Ascending aorta (tissue), 2 donors: ENCODE measurements at regions not wholly inside any gene's neighbourhood (a gene's known extent, or its start where the extent isn't known, plus 50 kb on each side); places are given as distances from the start of the nearest gene placed in this dataset.

Experiments used
- DNase-seq, 2 donors: peaks; one replicate each; pipeline ENCODE4 v3.0.0-alpha.2; 2019; ENCODE audit warnings: low spot score in 2 of 2
- H3K27ac ChIP-seq, 2 donors: fragments of 200-600 bp; sonication (generic); one replicate each; pipeline ENCODE4 v1.5.1; 2016 to 2017; ENCODE audit warnings: mild to moderate bottlenecking in 1 of 2
- H3K27me3 ChIP-seq: fragments of 200-600 bp; sonication (generic); one replicate; pipeline ENCODE4 v1.5.1; 2017
- H3K36me3 ChIP-seq, 2 donors: fragments of 200-600 bp; sonication (generic); one replicate each; pipeline ENCODE4 v1.5.1; 2016
- H3K4me1 ChIP-seq, 2 donors: fragments of 200-600 bp; sonication (generic); one replicate each; pipeline ENCODE4 v1.5.1; 2016 to 2017; ENCODE audit warnings: mild to moderate bottlenecking in 1 of 2
- H3K4me3 ChIP-seq, 2 donors: fragments of 200-600 bp; sonication (generic); one replicate each; pipeline ENCODE4 v1.5.1; 2016 to 2017; ENCODE audit warnings: mild to moderate bottlenecking in 1 of 2
- H3K9me3 ChIP-seq, 2 donors: fragments of 200-600 bp; sonication (generic); one replicate each; pipeline ENCODE4 v1.5.1; 2016
- intact Hi-C: fragments of 100-400 bp; cut with DNase I; formaldehyde crosslinking; loops from one replicate; pipeline ENCODE4 v1.15.1; 2023
- TF ChIP-seq, protein P1 (sequence below), 3 experiments: fragments of 200-600 bp in 2 of 3; fragments of 450-650 bp in 1 of 3; sonication (generic) in 2 of 3; IDR thresholded peaks; one replicate each; pipeline ENCODE4 v1.5.1; 2016 to 2019; ENCODE audit warnings: antibody characterized with exemption in 3 of 3, mild to moderate bottlenecking in 1 of 3, moderate library complexity in 1 of 3

DNA sequence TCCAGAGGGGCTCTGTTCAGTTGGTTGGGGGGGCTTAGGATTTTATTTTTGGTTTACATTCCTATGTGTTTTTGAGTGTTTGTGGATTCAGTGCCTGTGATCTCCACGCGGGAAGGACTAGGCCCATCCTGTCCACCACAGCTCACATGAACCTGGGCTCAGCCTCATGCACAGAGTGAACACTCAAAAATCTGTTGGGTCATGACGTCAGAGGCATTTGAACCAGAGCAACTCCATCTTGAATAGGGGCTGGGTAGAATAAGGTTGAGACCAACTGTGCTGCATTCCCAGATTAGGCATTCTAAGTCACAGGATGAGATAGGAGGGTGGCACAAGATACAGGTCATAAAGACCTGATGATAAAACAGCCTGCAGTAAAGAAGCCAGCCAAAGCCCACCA, 133.3 kb downstream of the RAMP3 start:
- Histone ChIP-seq H3K4me1 (no peaks in the 10 kb centered on the region), H3K9me3 (no peaks in the 10 kb centered on the region), H3K27me3 (no peaks in the 10 kb centered on the region), H3K27ac (no peak overlapping the region), H3K4me3 (no peak overlapping the region), H3K36me3 (no peaks in the 10 kb centered on the region)
- TF ChIP-seq, protein P1, sequence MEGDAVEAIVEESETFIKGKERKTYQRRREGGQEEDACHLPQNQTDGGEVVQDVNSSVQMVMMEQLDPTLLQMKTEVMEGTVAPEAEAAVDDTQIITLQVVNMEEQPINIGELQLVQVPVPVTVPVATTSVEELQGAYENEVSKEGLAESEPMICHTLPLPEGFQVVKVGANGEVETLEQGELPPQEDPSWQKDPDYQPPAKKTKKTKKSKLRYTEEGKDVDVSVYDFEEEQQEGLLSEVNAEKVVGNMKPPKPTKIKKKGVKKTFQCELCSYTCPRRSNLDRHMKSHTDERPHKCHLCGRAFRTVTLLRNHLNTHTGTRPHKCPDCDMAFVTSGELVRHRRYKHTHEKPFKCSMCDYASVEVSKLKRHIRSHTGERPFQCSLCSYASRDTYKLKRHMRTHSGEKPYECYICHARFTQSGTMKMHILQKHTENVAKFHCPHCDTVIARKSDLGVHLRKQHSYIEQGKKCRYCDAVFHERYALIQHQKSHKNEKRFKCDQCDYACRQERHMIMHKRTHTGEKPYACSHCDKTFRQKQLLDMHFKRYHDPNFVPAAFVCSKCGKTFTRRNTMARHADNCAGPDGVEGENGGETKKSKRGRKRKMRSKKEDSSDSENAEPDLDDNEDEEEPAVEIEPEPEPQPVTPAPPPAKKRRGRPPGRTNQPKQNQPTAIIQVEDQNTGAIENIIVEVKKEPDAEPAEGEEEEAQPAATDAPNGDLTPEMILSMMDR (IDR thresholded peaks at IDR 0.05), result no peak
- DNase-seq, result no peak
- intact Hi-C loops, result no loop called here

DNA sequence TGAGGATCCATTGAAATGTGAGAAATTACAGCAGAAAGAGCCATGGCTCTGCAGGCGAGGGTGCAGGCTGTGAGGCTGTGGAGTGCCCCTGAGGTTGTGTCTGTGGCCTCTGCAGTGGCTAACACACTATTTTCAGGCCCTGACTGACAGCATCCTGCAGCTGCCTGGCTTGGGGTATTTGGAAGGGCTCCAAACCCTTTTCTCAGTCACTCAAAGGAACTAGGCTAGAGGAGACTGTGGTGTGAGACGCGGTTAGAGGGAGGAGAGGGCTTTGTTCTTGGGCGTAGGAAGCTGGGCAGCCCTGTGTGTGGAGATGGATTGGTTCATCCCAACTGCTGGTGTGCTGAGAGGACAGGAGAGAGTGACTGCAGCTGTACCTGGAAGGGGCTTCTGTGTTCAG, 134.9 kb downstream of the RAMP3 start:
- Histone ChIP-seq H3K27ac (no peak overlapping the region), H3K9me3 (no peaks in the 10 kb centered on the region), H3K36me3 (no peaks in the 10 kb centered on the region), H3K27me3 (no peaks in the 10 kb centered on the region), H3K4me1 (no peaks in the 10 kb centered on the region), H3K4me3 (no peak overlapping the region)
- TF ChIP-seq, protein P1 (IDR thresholded peaks at IDR 0.05), result no peak
- intact Hi-C loops, result no loop called here
- no peak for DNase-seq

DNA sequence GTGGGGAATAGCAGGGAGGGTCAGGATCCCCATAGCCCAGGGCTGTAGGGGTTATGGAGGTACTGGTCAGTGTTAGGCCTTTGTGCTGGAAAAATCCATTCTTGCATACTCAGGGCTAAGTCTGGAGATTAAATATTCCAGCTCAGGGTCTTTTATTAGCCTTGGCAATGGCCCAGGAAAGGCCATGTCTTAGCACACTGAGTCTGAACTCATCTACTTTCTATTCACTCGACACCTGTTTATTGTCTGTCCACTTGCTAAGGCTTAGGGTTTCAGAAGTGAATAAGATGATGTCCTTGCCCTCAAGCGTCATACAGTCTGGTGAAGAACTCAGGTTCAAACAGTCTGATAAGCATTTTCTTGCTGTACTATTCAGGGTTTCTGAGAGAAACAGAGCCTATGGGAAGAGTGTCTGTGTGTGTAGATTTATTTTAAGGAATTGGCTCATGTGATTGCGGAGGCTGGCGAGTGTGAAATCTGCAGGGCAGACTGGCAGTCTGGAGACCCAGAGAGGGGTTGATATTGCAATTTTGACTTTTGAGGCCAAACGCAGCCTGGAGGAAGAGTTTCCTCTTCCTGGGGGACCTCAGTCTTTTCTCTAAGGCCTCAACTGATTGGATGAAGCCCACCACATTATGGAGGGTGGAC, 135.8 kb downstream of the RAMP3 start:
- no peak for DNase-seq
- Histone ChIP-seq H3K27ac (no peak overlapping the region), H3K4me3 (no peak overlapping the region), H3K9me3 (no peaks in the 10 kb centered on the region), H3K27me3 (no peaks in the 10 kb centered on the region), H3K4me1 (no peaks in the 10 kb centered on the region), H3K36me3 (no peaks in the 10 kb centered on the region)
- intact Hi-C loops, result no loop called here
- TF ChIP-seq, protein P1 (IDR thresholded peaks at IDR 0.05), result no peak

DNA sequence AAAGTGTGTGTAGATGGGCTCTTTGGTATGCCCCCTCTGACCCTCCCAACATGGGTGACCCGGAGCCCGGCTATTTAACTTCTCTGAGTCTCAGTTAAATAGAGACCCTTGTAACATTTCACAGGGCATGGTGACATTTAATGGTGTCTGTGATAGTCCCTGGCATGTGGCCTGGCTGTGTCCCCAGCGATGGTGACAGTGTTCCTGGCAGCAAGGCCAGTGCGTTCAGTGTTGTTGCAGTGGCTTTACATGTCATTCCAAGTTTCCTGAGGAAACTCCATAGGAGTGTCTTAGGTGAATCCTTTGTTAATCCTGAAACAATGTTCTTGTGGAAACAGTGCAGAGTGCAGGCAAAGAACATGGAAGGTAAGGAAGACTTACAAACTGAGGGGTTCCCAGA, 137.0 kb downstream of the RAMP3 start:
- H3K27ac ChIP-seq, result no peak overlapping the region
- no peaks in the 10 kb centered on the region for H3K27me3 ChIP-seq
- TF ChIP-seq, protein P1 (IDR thresholded peaks at IDR 0.05), result no peak
- H3K4me3 ChIP-seq, result no peak overlapping the region
- no peaks in the 10 kb centered on the region for H3K36me3 ChIP-seq
- intact Hi-C loops, result no loop called here
- H3K9me3 ChIP-seq, result no peaks in the 10 kb centered on the region
- DNase-seq, result no peak
- H3K4me1 ChIP-seq, result no peaks in the 10 kb centered on the region

DNA sequence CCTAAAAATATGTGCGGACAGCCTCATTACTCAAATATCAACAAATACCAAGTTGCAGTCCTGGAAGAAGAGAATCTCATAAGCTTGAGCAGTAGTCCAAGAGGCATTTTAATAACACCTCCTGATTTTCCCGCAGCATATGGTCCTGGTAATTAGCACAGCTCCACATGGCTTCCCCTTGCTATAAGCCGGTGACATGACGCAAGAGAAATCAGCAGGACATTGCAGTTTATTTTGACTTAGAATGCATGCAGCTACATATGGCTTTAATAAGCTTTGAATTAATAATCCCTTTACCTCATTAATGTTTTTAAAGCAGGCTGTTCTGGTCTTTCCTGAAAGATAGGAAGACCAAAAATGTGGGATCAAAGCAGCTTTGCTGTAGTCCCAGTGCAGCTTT, 137.6 kb downstream of the RAMP3 start:
- no peak overlapping the region for H3K4me3 ChIP-seq
- no peaks in the 10 kb centered on the region for H3K4me1 ChIP-seq
- H3K9me3 ChIP-seq, result no peaks in the 10 kb centered on the region
- intact Hi-C loops, result no loop called here
- no peaks in the 10 kb centered on the region for H3K27me3 ChIP-seq
- no peak overlapping the region for H3K27ac ChIP-seq
- no peaks in the 10 kb centered on the region for H3K36me3 ChIP-seq
- no peak for DNase-seq
- TF ChIP-seq, protein P1 (IDR thresholded peaks at IDR 0.05), result no peak

DNA sequence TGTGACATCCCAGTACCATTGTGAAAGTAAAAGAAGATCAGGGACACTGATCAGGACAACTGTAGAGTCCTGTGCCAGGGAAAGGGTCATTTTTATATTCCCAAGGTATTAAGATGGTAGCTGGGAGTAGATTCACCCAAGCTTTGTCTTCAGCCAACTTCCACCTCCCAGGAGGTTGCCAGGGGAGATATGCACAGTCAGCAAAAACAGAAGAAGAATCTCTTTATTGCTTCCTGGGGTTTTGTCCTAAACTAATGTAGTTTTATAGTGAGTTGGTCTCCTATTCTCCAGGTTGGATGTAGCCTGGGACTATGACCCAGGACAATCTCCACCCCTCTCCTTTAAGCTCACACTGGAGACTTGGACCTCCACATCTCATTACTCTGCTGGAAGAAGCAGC, 139.2 kb downstream of the RAMP3 start:
- Histone ChIP-seq H3K9me3 (peaks cover 0 to 3% of the 10 kb centered on the region in 2 donors), H3K4me1 (no peaks in the 10 kb centered on the region), H3K27me3 (no peaks in the 10 kb centered on the region), H3K4me3 (no peak overlapping the region), H3K27ac (no peak overlapping the region), H3K36me3 (no peaks in the 10 kb centered on the region)
- DNase-seq, result no peak
- TF ChIP-seq, protein P1 (IDR thresholded peaks at IDR 0.05), result no peak
- intact Hi-C loops, result no loop called here
